EH (cell line): ENCODE measurements at regions not wholly inside any gene's neighbourhood (a gene's known extent, or its start where the extent isn't known, plus 50 kb on each side); places are given as distances from the start of the nearest gene placed in this dataset.
"Not testable (repeated sequence)": the region's sequence is repeated elsewhere in the genome, so short reads cannot be mapped to it uniquely, and the experiment has no call there.

Source experiments
- DNase-seq: peaks from one replicate; pipeline ENCODE4 v3.0.0-alpha.2; 2015; ENCODE audit warnings: low read depth

DNA sequence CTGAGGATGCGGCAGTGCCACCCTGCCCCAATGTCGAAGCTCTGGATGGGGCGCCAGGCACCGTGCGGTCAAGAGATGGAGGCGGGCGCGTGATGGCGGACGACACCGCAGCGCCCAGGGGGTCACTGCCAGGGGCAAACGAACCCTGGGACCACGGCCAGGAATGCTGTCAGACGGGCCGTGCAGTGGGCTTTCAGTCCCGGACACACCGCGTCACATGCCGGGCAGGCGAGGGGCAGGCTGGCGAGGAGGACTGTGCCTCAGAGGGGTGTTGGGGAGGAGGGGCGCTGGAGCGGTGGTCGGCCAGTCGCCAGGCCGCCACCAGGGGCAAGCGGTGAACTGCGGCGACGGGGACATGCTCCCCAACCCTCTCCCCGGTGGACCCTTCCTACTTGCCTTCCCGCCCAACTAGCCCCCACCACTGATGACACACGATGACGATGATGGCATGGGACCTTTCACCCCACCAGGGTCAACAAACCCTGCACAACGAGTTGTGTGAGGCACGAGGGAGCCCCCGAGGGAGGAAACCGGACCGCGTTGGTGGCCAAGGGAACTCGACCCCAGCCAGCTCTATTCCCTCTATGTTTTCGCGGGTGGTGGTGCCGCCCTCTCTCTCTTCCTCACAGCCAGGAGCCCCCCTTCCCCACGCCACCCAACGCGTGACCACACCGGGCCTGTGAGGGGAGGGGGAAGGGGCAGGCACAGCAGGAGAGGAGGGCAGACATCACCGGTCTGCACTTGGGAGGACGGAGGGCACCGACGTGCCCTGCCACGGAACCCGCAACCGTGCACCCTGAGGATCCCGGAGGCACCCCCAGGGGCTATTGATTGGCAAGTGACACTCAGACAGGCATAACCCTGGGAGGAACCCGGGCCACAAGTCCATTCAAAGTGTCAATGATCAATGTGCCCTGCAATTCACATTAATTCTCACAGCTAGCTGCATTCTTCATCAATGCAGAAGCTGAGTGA lies 1960.9 kb upstream of the DEFB115 start:
- no peak for DNase-seq

DNA sequence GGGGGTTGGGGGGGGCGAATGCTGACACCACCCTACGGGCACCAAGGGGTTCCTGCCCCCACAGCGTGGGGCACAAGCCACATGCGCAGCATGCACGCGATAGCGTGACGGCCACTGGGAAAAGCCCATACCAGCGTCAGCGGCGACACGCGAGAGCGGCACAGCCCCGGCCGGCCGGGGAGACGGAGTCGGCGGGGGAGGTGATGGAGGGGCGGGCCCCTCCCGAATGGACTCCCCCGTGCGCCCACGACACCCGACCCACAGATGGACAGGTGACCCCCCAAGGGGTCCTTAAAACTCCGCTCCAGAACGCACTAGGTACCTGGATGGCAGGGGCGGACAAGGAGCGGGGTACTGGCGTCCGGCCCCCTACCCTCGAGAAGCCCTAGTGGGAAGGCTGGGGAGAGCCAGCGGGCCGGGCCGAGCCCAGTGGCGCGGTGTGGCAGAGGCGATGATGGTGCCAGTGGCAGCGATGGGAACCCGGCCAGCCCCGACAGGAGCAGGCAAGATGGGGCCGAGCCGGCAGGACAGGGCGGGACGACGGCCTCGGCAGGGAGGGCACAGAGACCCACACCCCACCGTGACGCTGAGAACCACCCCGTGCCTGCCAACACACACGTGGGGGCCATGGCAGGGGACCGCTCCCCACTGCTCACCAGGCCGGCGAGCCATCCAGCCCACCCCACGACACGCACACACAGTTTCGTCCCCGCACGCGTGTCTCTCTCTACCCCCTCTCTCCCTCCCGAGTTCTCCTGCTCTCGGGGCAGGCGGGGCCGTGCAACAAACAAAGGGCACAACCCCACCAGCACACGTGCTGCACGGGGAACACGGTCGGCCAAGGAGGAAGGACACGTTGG lies 1959.8 kb upstream of the DEFB115 start:
- DNase-seq = no peak

DNA sequence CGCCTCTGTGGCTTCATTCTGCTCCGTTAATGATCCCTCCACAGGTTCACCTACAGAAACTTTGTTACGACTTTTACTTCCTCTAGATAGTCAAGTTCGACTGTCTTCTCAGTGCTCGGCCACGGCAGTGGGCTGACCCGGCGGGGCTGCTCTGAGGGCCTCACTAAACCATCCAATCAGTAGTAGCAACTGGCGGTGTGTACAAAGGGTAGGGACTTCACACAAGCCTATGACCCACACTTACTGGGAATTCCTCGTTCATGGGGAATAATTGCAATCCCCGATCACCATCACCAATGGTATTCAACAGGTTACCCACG lies 1959.2 kb upstream of the DEFB115 start:
- no peak for DNase-seq

DNA sequence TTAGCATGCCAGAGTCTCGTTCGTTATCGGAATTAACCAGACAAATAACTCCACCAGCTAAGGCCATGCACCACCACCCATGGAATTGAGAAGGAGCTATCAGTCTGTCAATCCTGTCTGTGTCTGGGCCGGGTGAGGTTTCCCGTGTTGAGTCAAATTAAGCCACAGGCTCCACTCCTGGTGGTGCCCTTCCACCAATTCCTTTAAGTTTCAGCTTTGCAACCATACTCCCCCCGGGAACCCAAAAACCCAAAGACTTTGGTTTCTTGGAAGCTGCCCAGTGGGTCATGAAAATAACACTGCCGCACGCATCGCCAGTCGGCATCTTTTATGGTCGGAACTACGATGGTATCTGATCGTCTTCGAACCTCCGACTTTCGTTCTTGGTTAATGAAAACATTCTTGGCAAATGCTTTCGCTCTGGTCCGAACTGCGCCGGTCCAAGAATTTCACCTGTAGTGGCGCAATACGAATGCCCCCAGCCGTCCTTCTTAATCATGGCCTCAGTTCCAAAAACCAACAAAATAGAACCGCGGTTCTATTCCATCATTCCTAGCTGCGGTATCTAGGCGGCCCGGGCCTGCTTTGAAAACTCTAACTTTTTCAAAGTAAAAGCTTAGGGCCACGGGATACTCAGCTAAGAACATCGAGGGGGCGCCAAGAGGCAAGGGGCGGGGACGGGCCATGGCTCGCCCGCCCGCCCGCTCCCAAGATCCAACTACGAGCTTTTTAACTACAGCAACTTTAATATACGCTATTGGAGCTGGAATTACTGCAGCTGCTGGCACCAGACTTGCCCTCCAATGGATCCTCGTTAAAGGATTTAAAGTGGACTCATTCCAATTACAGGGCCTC lies 1958.5 kb upstream of the DEFB115 start:
- no peak for DNase-seq

DNA sequence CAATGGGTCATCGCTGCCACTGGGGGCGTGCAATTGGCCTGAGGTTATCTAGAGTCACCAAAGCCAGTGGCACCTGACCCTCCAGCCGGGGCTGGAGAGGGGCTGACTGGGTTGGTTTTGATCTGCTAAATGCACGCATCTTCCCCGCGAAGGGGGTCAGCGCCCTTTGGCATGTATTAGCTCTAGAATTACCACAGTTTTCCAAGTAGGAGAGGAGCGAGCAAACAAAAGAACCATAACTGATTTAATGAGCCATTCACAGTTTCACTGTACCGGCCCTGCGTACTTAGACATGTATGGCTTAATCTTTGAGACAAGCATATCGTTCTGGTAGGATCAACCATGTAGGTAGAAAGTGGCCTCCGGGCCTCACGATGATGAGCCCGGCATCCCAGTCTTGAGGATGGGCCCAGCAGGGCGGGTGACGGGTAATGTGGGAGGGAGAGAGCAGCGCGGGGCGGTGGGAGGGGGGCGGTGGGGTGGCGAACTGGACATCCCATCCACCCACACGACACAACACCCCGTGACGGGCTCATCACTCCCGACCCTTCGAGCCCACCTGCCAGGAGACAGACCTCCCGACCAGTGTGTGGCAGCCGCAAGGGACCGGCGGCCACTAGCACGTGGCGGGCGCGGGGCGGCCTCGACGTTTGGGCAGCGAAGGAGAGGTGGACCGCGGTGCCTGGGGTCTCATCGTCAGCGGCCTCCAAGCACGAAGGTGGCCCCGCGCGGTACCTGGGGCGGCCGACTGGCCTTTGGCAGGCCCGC lies 1957.5 kb upstream of the DEFB115 start:
- no peak for DNase-seq

DNA sequence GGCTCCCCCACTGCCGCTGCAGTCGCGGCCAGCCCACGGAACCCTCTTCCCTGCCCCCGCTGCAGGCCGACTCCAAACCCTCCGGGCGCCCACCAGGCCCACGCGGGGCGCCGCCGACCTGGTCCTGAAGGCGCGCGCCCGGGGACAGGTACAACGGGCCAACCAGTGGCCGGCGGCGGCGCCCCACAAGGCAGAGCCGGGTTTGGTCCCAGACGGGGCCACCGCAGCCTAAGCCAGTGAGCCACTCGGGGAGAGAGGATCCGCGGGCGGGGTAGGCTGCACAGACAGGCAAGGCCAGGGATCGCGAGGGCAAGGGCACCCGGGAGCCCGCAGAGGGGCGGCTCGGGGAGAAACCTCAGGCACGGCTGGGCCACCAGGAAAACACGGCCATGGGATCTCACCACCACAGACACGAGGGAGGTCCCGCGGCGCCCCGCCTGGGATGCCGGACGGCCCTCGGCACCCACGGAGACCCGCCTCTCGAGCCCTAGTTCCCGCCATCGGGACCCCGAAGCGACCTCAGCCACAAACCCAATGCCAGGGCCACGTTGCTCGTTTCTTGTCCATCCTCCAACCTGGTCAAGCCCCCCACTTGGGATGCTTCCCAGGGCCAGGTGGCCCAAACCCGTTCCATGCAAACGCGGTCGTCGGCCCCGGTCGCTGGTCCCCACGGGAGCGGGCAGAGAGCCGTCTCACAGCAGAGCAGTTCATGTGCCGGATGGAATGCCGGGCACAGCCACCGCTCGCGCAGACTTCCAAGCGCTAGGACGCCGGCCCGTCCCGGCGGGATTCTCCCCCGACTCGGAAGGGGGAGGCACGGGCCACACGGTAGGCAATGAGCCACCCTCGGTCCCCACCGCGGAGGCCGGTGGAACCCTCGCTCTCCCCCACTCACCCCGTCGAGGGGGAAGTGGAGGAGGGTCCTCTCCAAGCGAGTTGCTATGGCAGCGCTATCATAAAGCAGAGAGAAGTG lies 1956.6 kb upstream of the DEFB115 start:
- DNase-seq = no peak

DNA sequence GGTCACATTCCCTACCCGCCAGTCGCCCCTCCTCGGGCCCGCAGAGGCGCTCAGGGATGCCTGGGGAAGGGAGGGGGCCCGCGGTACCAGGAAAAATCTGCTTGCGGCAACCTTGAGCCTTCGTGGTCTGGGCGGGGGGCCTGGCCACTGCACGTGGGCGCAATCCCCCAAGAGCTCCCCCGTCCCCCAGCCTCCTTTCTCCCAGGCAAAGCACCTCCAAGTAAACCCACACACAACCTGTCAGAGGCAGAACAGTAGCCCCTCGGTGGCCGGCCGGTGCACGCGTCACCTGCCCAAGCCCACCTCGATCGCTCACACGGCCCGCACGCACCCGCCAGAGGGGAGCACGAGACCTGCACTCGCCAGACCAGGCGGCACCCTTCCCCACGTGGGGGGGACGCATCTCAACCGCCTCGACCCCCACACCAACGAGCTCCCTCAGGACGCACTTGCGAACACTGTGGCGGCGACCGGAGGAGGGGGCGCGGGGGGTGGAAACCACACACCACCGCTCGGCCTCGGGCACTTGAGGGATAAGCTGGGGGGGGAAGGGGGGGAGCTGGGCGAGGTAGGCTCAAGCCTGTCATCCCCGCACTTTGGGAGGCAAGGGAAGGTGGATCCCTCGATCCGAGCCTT lies 1955.7 kb upstream of the DEFB115 start:
- no peak for DNase-seq

DNA sequence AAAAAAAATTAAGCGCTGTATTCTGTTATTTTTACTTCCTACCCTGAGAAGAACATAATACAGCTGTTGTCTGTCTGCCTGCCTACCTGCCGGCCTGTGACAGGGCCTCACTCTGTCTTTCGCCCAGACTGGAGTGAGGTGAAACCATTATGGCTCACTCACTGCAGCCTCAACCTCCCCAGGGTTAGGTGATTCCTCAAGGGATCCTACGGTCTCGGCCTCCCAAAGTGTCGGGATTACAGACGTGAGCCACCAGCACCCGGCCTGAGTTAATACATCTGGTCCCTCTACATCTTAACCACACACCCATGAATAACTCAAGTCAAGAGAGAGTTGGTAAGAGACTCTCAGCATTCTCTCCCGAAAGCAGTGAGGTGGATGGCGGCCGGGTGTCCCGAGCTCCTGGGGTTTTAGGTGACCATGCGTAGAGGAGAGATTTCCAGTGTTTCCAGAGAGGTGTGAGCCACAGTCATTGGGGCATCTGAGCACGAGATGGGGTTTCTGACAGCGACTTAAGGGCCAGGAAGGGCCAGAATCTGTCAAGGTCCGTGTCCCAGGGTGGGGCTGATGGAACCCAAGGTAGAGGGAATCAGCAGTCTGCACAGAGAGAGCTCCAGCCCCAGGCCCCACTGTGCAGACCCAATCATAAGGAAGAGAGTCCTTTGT lies 1954.4 kb upstream of the DEFB115 start:
- DNase-seq = no peak

DNA sequence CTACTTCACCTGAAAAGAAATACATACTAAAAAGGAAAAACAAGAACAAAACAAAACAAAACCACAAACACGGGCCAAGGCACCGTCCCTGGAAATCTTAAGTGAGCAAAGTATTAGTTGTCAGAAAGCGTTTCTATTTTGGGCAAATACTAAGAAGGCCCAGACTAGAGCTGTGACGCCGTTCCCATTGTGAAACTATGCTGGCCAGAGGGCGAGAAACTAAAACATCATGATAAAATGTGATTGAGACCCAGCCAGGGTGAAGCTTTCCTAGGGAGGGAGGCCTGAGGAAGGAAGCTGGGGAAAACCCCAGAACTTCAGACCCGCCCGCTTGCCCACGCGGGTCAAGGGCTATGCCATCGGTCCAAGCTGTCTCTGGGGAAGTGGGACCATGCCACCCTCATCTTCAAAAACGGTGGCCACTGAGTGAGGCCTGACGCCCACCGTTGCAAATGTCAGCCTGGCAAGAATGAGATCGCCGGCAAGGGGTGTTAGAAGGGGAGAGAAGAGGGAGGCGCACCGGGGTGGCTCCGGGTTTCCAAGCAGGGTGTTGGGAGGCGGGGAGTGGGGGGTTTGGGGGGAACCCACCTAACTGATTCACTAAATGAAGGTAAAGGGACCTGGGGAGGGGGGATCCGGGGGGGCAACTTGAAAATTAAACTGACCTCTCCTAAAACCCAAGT lies 1950.9 kb upstream of the DEFB115 start:
- DNase-seq = no peak

DNA sequence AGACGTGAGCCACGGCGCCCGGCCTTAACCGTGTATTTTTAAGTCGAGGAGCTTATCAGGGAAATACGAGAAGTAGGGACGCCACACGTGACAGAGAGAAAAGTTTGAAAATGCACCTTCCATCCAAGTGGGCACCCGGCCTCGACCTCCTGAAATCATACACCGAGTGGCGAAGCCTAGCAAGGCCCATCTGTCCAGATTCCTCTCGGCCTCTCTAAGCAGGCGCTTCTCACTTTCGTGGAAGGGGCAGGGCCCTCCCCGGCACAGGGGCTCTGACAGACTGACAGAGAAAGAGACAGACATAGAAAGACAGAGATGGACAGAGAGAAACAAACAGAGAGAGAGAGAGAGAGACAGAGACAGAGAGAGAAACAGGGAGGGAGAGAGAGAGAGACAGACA lies 1950.0 kb upstream of the DEFB115 start:
- not testable (repeated sequence) for DNase-seq

DNA sequence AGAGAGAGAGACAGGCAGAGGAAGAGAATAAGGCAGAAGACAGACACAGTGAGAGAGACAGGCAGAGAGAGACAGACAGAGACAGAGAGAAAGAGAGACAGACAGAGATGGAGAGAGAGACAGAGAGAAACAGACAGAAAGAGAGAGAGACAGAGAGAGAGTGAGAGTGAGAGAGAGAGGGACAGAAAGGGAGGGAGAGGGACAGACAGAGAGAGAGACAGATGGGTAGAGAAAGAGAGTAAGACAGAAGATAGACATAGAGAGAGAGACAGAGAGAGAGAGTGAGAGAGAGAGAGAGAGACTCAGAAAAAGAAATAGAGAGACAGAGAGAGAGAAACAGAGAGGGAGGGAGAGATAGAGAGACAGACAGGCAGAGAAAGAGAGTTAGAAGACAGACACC lies 1948.5 kb upstream of the DEFB115 start:
- DNase-seq = not testable (repeated sequence)

DNA sequence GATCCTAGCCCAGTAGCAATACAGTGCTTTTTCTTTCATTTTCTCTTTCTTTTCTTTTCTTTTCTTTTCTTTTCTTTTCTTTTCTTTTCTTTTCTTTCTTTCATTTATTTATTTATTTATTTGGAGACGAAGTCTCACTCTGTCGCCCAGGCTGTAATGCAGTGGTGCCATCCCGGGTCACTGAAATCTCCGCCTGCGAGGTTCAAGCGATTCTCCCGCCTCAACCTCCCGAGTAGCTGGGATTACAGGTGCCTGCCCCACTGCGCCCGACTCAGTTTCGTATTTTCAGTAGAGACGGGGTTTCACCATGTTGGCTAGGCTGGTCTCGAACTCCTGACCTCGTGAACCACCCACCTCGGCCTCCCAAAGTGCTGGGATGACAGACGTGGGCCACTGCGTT lies 1948.0 kb upstream of the DEFB115 start:
- not testable (repeated sequence) for DNase-seq

DNA sequence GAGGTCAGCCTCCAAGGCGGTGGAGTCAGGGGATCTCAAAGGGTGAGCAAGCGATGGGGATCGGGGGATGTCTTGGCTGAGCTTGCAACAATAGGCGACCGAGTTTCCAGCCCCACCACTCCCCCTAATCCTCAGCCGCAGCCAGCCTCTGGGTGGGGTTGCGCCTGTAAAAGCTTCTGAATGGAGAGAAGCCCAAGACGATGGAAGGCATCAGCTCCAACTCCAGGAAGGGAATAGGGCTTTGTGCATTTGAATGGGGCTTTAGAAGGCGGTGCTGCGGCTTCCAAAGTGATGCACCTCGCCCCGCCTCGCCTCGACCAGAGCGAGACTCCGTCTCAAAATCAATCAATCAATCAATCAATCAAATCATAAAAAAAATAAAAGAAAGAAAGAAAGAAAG lies 1946.4 kb upstream of the DEFB115 start:
- DNase-seq = not testable (repeated sequence)

DNA sequence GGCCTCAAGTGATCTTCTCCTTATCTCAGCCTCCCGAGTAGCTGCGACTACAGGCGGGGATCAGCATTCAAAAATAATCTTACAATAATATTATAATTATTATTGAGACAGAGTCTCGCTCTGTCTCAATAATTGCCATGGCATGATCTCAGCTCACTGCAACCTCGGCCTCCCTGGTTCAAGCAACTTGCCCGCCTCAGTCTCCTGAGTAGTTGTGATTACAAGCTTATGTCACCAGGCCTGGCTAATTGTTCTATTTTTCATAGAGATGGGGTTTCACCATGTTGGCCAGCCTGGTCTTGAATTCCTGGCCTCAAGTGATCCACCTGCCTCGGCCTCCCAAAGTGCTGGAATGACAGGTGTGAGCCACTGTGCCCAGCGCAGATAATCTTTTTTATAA lies 1944.8 kb upstream of the DEFB115 start:
- DNase-seq = not testable (repeated sequence)

DNA sequence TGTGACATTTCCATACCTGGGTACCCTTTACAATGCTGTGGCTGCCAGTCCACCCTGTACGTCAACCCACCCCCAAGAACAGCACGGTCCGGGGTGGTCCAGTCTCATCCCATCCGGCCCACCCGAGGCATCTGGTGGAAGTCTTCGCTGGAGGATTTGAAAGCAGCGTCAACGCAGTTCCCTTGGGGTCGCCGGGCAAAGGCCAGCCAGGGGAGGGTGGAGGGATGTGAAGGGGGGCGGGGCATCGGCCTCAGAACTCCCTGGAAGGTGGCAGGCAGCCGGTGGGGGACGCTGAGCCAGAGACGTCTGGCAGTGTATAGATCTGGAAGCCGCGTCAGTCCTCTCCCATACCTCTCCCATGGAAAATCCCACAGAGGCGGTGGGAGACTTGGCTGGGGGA lies 1944.0 kb upstream of the DEFB115 start:
- no peak for DNase-seq

DNA sequence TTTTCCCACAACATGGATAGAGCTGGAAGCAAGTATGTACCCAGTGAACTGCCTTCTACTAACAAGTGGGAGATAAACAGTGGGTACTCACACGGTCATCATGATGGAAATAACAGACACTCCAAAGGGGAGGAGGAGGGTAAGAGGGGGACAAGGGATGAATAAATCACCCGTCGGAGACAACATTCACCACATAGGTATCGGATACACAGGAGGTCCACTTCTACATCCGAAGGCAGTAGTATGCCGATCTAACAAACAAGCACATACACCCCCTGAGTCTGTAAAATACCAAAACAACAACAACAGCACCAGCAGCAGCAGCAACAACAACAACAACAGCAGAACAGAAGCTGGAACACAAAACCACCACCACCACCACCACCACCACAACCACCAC lies 1943.2 kb upstream of the DEFB115 start:
- no peak for DNase-seq

DNA sequence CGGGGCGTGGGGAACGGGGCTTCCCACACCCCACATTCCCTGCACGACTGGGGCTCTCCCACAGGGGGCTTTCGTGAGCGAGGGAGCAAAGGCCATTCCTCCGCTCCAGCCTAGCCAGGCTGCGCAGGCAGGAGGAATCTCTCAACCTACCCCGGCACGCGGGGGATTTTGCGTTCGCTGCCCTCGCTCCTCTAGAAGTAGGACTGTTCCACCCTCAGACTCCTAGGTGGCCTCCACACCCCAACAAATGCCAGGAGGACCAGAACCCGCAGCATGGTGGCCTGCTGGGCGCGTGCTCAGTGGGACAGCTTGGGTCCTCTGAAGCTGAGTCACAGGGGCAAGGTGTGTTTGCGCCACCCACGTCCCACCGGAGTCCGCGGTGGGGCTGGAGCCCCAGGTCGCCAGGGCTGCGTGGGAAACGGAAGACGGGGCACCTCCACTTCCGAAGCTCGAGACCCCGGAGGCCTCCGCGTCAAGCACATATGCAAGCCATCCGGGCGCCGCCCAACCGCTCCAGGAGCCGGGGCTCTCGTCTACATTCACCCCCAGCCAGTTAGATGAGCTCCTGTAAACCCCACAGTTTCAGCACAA lies 1938.5 kb upstream of the DEFB115 start:
- DNase-seq = no peak

DNA sequence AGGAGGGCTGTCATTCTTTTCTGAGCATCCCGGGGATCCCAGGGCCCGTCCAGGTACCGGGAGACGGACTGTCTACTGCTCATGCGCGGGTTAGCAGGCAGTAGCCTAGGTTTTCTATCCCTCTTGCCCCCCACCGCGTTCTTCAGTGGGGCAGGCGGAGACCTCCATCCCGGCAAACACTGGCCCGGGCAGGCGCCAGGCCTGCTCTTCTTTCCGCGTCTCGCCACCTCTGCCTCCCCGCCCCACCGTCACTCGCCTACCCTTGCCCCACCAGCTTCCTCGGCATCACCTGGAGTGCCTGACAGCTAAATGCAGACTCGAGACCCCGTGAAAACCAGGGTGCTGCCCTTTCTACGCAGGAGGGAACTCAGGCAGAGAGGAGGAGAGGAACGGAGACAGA lies 1937.7 kb upstream of the DEFB115 start:
- DNase-seq = no peak
